Colonic mucosa (tissue), 4 donors: ENCODE measurements at regions not wholly inside any gene's neighbourhood (a gene's known extent, or its start where the extent isn't known, plus 50 kb on each side); places are given as distances from the start of the nearest gene placed in this dataset.

ENCODE experiments used
- DNase-seq: peaks from one replicate; pipeline ENCODE4 v3.0.0-alpha.2; 2020
- H3K27ac ChIP-seq: fragments of 200-600 bp; one replicate; pipeline ENCODE4 v1.8.0; 2021
- H3K27me3 ChIP-seq: fragments of 200-600 bp; one replicate; pipeline ENCODE4 v1.8.0; 2021
- H3K36me3 ChIP-seq: fragments of 200-600 bp; one replicate; pipeline ENCODE4 v1.8.0; 2021
- H3K4me1 ChIP-seq: fragments of 200-600 bp; one replicate; pipeline ENCODE4 v1.8.0; 2021; ENCODE audit warnings: mild to moderate bottlenecking
- H3K4me3 ChIP-seq: fragments of 200-600 bp; one replicate; pipeline ENCODE4 v1.8.0; 2021
- H3K9ac ChIP-seq, 2 donors: one replicate each; pipeline ENCODE4 v1.7.0; 2013; ENCODE audit warnings: control low read depth in 2 of 2, low read depth in 2 of 2, low read length in 2 of 2
- H3K9me3 ChIP-seq: fragments of 200-600 bp; one replicate; pipeline ENCODE4 v1.8.0; 2021
- intact Hi-C: fragments of 100-400 bp; cut with DNase I; formaldehyde crosslinking; loops from one replicate; pipeline ENCODE4 v1.14.1; 2022
- TF ChIP-seq, protein P1 (sequence below): fragments of 200-600 bp; IDR thresholded peaks from one replicate; pipeline ENCODE4 v1.8.0; 2022; ENCODE audit warnings: antibody characterized with exemption, mild to moderate bottlenecking
- donor health status: healthy.
- donor health status: DM: no; HTN: no; CAD: no.
- donor health status: DM: no; HTN: no; CAD: no.

DNA sequence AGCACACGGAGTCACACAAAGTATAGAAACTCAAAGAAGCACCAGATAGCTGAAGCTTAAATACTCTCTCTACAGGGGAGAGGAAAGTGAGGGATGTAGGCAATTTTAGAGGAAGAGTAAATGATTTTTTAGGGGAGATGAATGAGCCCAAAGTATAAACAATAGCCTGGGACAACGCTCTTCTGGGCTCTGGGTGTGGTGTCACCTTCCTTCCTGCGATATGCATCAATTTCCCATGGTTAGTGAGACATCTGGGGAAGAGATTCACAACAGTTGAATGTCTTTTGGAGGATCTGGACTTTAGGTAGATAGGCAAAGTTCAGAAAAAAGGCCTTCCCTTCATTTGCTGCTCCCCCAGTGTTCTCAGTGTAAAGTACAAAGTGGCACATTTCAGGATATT is 125.2 kb downstream of the EFHB start:
- no peaks in the 10 kb centered on the region for H3K27me3 ChIP-seq
- no peak overlapping the region for H3K9ac ChIP-seq
- intact Hi-C loops, result no loop called here
- TF ChIP-seq, protein P1, sequence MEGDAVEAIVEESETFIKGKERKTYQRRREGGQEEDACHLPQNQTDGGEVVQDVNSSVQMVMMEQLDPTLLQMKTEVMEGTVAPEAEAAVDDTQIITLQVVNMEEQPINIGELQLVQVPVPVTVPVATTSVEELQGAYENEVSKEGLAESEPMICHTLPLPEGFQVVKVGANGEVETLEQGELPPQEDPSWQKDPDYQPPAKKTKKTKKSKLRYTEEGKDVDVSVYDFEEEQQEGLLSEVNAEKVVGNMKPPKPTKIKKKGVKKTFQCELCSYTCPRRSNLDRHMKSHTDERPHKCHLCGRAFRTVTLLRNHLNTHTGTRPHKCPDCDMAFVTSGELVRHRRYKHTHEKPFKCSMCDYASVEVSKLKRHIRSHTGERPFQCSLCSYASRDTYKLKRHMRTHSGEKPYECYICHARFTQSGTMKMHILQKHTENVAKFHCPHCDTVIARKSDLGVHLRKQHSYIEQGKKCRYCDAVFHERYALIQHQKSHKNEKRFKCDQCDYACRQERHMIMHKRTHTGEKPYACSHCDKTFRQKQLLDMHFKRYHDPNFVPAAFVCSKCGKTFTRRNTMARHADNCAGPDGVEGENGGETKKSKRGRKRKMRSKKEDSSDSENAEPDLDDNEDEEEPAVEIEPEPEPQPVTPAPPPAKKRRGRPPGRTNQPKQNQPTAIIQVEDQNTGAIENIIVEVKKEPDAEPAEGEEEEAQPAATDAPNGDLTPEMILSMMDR, result no peak
- H3K27ac ChIP-seq, result no peak overlapping the region
- no peak for DNase-seq
- no peaks in the 10 kb centered on the region for H3K4me1 ChIP-seq
- no peaks in the 10 kb centered on the region for H3K36me3 ChIP-seq
- H3K4me3 ChIP-seq, result no peak overlapping the region
- no peaks in the 10 kb centered on the region for H3K9me3 ChIP-seq

DNA sequence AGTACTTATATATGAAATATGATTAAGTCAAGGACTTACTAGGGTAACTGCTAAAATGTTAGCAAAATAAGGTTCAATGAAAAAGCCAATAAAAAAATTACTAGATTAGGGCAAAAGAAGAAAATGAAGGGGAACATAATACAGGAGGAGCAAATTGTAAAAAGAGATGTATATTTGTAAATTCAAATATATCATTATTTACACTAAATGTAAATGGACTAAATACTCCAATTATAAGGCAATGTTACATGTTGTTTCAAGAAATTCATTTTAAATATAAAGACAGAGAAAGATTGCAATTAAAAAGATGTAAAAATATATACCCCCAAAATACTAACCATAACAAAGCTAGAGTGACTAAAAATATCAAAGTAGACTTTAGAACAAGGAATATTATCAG is 134.1 kb downstream of the EFHB start:
- intact Hi-C loops, result no loop called here
- Histone ChIP-seq H3K4me1 (no peaks in the 10 kb centered on the region), H3K27me3 (no peaks in the 10 kb centered on the region), H3K36me3 (no peaks in the 10 kb centered on the region), H3K27ac (no peak overlapping the region), H3K4me3 (no peak overlapping the region), H3K9ac (no peak overlapping the region), H3K9me3 (no peaks in the 10 kb centered on the region)
- TF ChIP-seq, protein P1, result no peak
- no peak for DNase-seq

DNA sequence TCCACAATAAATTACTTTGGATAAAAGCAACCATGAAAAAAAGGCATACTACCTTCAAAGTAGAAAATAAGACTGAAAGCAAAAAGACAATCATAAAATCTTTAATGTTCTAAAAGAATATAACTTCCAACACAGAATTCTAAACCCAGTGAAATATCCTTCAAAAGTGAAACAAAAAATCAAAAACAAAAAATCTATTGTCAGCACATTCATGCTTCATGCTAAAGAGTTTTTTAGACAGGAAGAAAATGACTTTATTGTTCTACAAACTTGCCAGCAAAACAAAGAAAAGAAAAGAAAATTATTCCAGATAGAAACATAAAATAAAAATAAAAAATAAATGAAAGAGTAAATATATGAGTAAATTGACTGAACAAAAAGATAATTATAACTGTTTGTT is 134.9 kb downstream of the EFHB start:
- no peak overlapping the region for H3K27ac ChIP-seq
- H3K27me3 ChIP-seq, result no peaks in the 10 kb centered on the region
- no peak overlapping the region for H3K9ac ChIP-seq
- H3K36me3 ChIP-seq, result no peaks in the 10 kb centered on the region
- H3K4me1 ChIP-seq, result no peaks in the 10 kb centered on the region
- no peak overlapping the region for H3K4me3 ChIP-seq
- H3K9me3 ChIP-seq, result no peaks in the 10 kb centered on the region
- TF ChIP-seq, protein P1, result no peak
- no peak for DNase-seq
- intact Hi-C loops, result no loop called here

DNA sequence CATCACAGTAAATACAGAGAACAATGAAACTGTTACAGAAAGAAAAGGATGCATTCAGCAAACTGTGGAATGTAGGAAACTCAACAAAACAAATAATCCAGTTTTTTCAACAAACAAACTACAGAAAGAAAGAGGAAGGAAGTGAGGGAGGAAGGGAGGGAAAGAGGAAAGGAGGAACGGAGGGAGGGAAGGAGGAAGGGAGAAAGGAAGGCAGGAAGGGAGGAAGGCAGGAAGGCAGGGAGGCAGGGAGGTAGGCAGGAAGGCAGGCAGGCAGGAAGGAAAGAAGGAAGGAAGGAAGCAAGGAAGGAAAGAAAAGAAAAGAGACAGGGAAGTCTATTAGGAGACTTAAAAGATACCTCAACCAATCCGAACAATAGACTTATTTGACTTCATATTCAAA is 135.7 kb downstream of the EFHB start:
- Histone ChIP-seq H3K27me3 (no peaks in the 10 kb centered on the region), H3K4me3 (no peak overlapping the region), H3K9me3 (no peaks in the 10 kb centered on the region), H3K27ac (no peak overlapping the region), H3K4me1 (no peaks in the 10 kb centered on the region), H3K9ac (no peak overlapping the region), H3K36me3 (no peaks in the 10 kb centered on the region)
- TF ChIP-seq, protein P1, result no peak
- DNase-seq, result no peak
- intact Hi-C loops, result no loop called here

DNA sequence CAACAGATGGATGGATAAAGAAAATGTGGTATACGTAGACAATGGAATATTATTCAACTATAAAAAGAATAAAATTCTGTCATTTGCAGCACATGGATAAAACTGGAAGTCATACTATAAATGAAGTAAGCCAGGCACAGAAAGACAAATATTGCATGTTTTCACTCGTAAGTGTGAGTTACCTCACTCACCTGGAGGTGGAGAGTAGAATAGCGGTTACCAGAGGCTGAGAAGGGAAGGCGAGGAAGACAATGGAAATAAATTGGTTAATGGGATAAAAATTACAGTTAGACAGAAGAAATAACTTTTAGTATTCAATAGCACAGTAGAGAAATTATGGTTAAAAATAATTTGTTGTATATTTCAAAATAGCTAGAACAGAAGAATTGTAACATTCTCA is 141.6 kb downstream of the EFHB start:
- TF ChIP-seq, protein P1, result no peak
- Histone ChIP-seq H3K4me1 (no peaks in the 10 kb centered on the region), H3K27ac (no peak overlapping the region), H3K36me3 (no peaks in the 10 kb centered on the region), H3K27me3 (no peaks in the 10 kb centered on the region), H3K4me3 (no peak overlapping the region), H3K9ac (no peak overlapping the region), H3K9me3 (no peaks in the 10 kb centered on the region)
- intact Hi-C loops, result no loop called here
- no peak for DNase-seq

DNA sequence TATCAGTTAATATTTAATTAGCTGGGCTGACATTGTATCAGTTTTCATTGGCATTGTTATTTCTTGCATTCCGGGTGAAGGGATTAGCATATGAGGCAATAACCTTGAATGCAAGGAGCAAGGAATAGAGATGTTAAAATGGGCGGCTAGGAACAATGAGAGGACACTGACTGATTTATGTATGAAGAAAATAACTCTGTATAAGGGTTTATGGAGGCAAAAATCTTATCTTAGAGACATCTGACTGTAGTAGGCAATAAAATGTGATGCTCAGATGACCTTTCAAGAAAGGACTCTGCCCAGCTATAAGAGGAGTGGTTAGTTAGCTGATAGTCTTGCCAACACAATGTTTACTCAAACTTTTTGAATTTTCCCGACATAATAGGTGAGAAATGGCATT is 158.3 kb downstream of the EFHB start:
- H3K4me3 ChIP-seq, result no peak overlapping the region
- H3K36me3 ChIP-seq, result no peaks in the 10 kb centered on the region
- H3K9me3 ChIP-seq, result no peaks in the 10 kb centered on the region
- no peaks in the 10 kb centered on the region for H3K4me1 ChIP-seq
- no peaks in the 10 kb centered on the region for H3K27me3 ChIP-seq
- TF ChIP-seq, protein P1, result no peak
- intact Hi-C loops, result no loop called here
- H3K27ac ChIP-seq, result no peak overlapping the region
- DNase-seq, result no peak
- no peak overlapping the region for H3K9ac ChIP-seq
